H1 (cell line): ENCODE measurements at regions not wholly inside any gene's neighbourhood (a gene's known extent, or its start where the extent isn't known, plus 50 kb on each side); places are given as distances from the start of the nearest gene placed in this dataset.

ENCODE experiments used
- CTCF ChIA-PET: fragments of 300-600 bp; sonication (Branson Sonifier 250); formaldehyde crosslinking; loops from one replicate; lab custom pipeline; 2021; ENCODE audit not compliant: partially characterized antibody; lab: Charles Lee
- POLR2A ChIA-PET: fragments of 300-600 bp; sonication (Branson Sonifier 250); formaldehyde crosslinking; loops from one replicate; lab custom pipeline; 2021; ENCODE audit warnings: inconsistent platforms; ENCODE audit not compliant: partially characterized antibody; lab: Charles Lee
- DNase-seq, 2 experiments: peaks; one replicate each; pipeline versions ENCODE4 v3.0.0 to v3.0.0-alpha.2; 2010 to 2022; ENCODE audit warnings: low spot score in 2 of 2, low read depth in 1 of 2, mixed read lengths in 1 of 2
- FAIRE-seq: peaks from 2 replicates; lab custom pipeline; 2011; peaks lifted over from hg19 to GRCh38; lab: Jason Lieb, UNC
- H2AFZ ChIP-seq: 2 replicates; pipeline ENCODE4 v1.8.1; 2012; ENCODE audit warnings: low read length, inconsistent platforms
- H2AK5ac ChIP-seq: 2 replicates; pipeline ENCODE4 v1.6.1; 2013; ENCODE audit warnings: low read depth, low read length
- H2BK120ac ChIP-seq: replicated peaks from 2 replicates; pipeline ENCODE3; 2013; ENCODE audit warnings: low read depth, low read length, inconsistent platforms
- H2BK12ac ChIP-seq: 2 replicates; pipeline ENCODE4 v1.6.1; 2013; ENCODE audit warnings: low read depth, low read length
- H2BK15ac ChIP-seq: 2 replicates; pipeline ENCODE4 v1.6.1; 2013; ENCODE audit warnings: low read length
- H2BK20ac ChIP-seq: 2 replicates; pipeline ENCODE4 v1.6.1; 2013; ENCODE audit warnings: low read length
- H2BK5ac ChIP-seq: 2 replicates; pipeline ENCODE4 v1.6.1; 2013; ENCODE audit warnings: low read depth, low read length
- H3K14ac ChIP-seq: 2 replicates; pipeline ENCODE4 v1.6.1; 2013; ENCODE audit warnings: inconsistent platforms; ENCODE audit not compliant: insufficient read length
- H3K18ac ChIP-seq: 2 replicates; pipeline ENCODE4 v1.6.1; 2013; ENCODE audit warnings: low read length; ENCODE audit errors: extremely low read depth
- H3K23ac ChIP-seq: 2 replicates; pipeline ENCODE4 v1.6.1; 2013; ENCODE audit warnings: inconsistent platforms; ENCODE audit not compliant: insufficient read length
- H3K23me2 ChIP-seq: 2 replicates; pipeline ENCODE4 v1.6.1; 2013; ENCODE audit warnings: low read depth, low read length
- H3K27ac ChIP-seq: 2 replicates; pipeline ENCODE4 v1.6.1; 2011; ENCODE audit warnings: low read depth, low read length, inconsistent platforms
- H3K27me3 ChIP-seq, 4 experiments: replicated peaks in 1 of 4; 1 replicate in 1 of 4; 2 replicates in 3 of 4; pipeline versions ENCODE4 v1.6.1 to v1.8.1; 2011 to 2013; ENCODE audit warnings: low read length in 3 of 4, mild to moderate bottlenecking in 3 of 4, inconsistent platforms in 2 of 4, mixed read lengths in 2 of 4, moderate library complexity in 1 of 4; ENCODE audit not compliant: control insufficient read depth in 3 of 4, insufficient read depth in 3 of 4; ENCODE audit errors: extremely low read depth in 1 of 4
- H3K36me3 ChIP-seq, 4 experiments: 2 replicates each; pipeline versions ENCODE4 v1.6.1 to v1.8.1; 2011 to 2013; ENCODE audit warnings: mild to moderate bottlenecking in 4 of 4, low read length in 3 of 4, moderate library complexity in 2 of 4, control low read depth in 1 of 4, inconsistent platforms in 1 of 4; ENCODE audit not compliant: insufficient read depth in 4 of 4, control insufficient read depth in 2 of 4
- H3K4ac ChIP-seq: replicated peaks from 2 replicates; pipeline ENCODE3; 2013; ENCODE audit warnings: low read length, low read depth, mixed read lengths, inconsistent platforms; ENCODE audit not compliant: insufficient read length
- H3K4me1 ChIP-seq, 4 experiments: replicated peaks in 1 of 4; 1 replicate in 1 of 4; 2 replicates in 3 of 4; pipeline versions ENCODE4 v1.6.1 to v1.8.1; 2011 to 2013; ENCODE audit warnings: low read length in 3 of 4, inconsistent platforms in 2 of 4, mixed read lengths in 1 of 4; ENCODE audit not compliant: insufficient read depth in 4 of 4, control insufficient read depth in 3 of 4
- H3K4me2 ChIP-seq, 2 experiments: 2 replicates each; pipeline versions ENCODE4 v1.6.1 to v1.8.1; 2011 to 2013; ENCODE audit warnings: low read depth in 2 of 2, low read length in 2 of 2, control low read depth in 1 of 2, inconsistent platforms in 1 of 2, mild to moderate bottlenecking in 1 of 2; ENCODE audit not compliant: insufficient read depth in 1 of 2
- H3K4me3 ChIP-seq, 4 experiments: fragments of 200-600, 300-600 bp in 1 of 4; sonication (generic), shearing (Covaris generic), sonication (Bioruptor Twin) in 1 of 4; 2 replicates each; pipeline versions ENCODE4 v1.5.1 to v1.8.1; 2011 to 2016; ENCODE audit warnings: low read length in 4 of 4, low read depth in 3 of 4, control low read depth in 2 of 4, inconsistent platforms in 2 of 4, mild to moderate bottlenecking in 2 of 4, mixed read lengths in 1 of 4, moderate library complexity in 1 of 4; ENCODE audit not compliant: insufficient read depth in 2 of 4; ENCODE audit errors: extremely low read depth in 1 of 4
- H3K56ac ChIP-seq: replicated peaks from 2 replicates; pipeline ENCODE3; 2013; ENCODE audit warnings: low read depth, mild to moderate bottlenecking, mixed read lengths, low read length, inconsistent platforms; ENCODE audit not compliant: insufficient read length
- H3K79me1 ChIP-seq: 2 replicates; pipeline ENCODE4 v1.6.1; 2013; ENCODE audit warnings: low read depth, low read length, control low read depth
- H3K79me2 ChIP-seq, 2 experiments: 2 replicates each; pipeline versions ENCODE4 v1.6.1 to v1.8.1; 2012 to 2013; ENCODE audit warnings: low read length in 2 of 2, mild to moderate bottlenecking in 2 of 2, inconsistent platforms in 1 of 2; ENCODE audit not compliant: insufficient read depth in 2 of 2, control insufficient read depth in 1 of 2
- H3K9ac ChIP-seq, 4 experiments: replicated peaks in 1 of 4; 1 replicate in 1 of 4; 2 replicates in 3 of 4; pipeline versions ENCODE4 v1.6.1 to v1.8.1; 2011 to 2013; ENCODE audit warnings: low read depth in 3 of 4, low read length in 3 of 4, control low read depth in 2 of 4, mild to moderate bottlenecking in 2 of 4, moderate library complexity in 2 of 4, inconsistent platforms in 1 of 4; ENCODE audit errors: extremely low read depth in 1 of 4
- H3K9me3 ChIP-seq, 2 experiments: 2 replicates each; pipeline versions ENCODE4 v1.6.1 to v1.8.1; 2012 to 2013; ENCODE audit warnings: mild to moderate bottlenecking in 2 of 2, moderate library complexity in 2 of 2, control low read depth in 1 of 2, inconsistent platforms in 1 of 2, low read depth in 1 of 2, low read length in 1 of 2, mixed read lengths in 1 of 2; ENCODE audit not compliant: insufficient read depth in 2 of 2
- H4K20me1 ChIP-seq, 2 experiments: replicated peaks in 1 of 2; 2 replicates each; pipeline versions ENCODE3 to v1.8.1; 2011 to 2013; ENCODE audit warnings: inconsistent platforms in 2 of 2, low read length in 2 of 2, mild to moderate bottlenecking in 1 of 2; ENCODE audit not compliant: insufficient read depth in 2 of 2, control insufficient read depth in 1 of 2
- H4K5ac ChIP-seq: 2 replicates; pipeline ENCODE4 v1.6.1; 2013; ENCODE audit warnings: low read length, low read depth, mixed read lengths, inconsistent platforms; ENCODE audit not compliant: insufficient read length
- H4K8ac ChIP-seq: 2 replicates; pipeline ENCODE4 v1.8.0; 2013; ENCODE audit warnings: mild to moderate bottlenecking, moderate library complexity, low read length, inconsistent platforms; ENCODE audit not compliant: insufficient read depth; ENCODE audit errors: extremely low read depth
- H4K91ac ChIP-seq: replicated peaks from 2 replicates; pipeline ENCODE3; 2013; ENCODE audit warnings: low read length, mixed read lengths, inconsistent platforms; ENCODE audit not compliant: insufficient read length
- E2F6 ChIP-seq: IDR thresholded peaks from 2 replicates; pipeline ENCODE4 v1.6.1; 2012; ENCODE audit warnings: inconsistent platforms
- EGR1 ChIP-seq: IDR thresholded peaks from 2 replicates; pipeline ENCODE4 v1.6.1; 2011; ENCODE audit warnings: low read depth, low read length, borderline replicate concordance
- GABPA ChIP-seq: IDR thresholded peaks from 2 replicates; pipeline ENCODE4 v1.6.1; 2011; ENCODE audit warnings: mild to moderate bottlenecking, low read length, moderate library complexity, borderline replicate concordance; ENCODE audit not compliant: insufficient read depth
- JUN ChIP-seq: IDR thresholded peaks from 2 replicates; pipeline ENCODE4 v1.6.1; 2011; ENCODE audit warnings: low read depth, mild to moderate bottlenecking, improper control_type of control experiment, low read length
- KDM4A ChIP-seq: IDR thresholded peaks from one replicate; pipeline ENCODE4 v1.7.1; 2012; ENCODE audit warnings: low read depth, mild to moderate bottlenecking, moderate library complexity, low read length, inconsistent platforms; ENCODE audit not compliant: severe bottlenecking
- MAFK ChIP-seq: IDR thresholded peaks from 2 replicates; pipeline ENCODE4 v1.6.1; 2012; ENCODE audit warnings: low read depth, mild to moderate bottlenecking, improper control_type of control experiment, low read length
- NRF1 ChIP-seq: IDR thresholded peaks from 2 replicates; pipeline ENCODE4 v1.6.1; 2011; ENCODE audit warnings: mild to moderate bottlenecking, low read depth, low read length, improper control_type of control experiment
- POLR2A ChIP-seq, 2 experiments: IDR thresholded peaks; 1 replicate in 1 of 2; 2 replicates in 1 of 2; pipeline ENCODE4 v1.6.1; 2011; ENCODE audit warnings: low read depth in 2 of 2, low read length in 2 of 2, mild to moderate bottlenecking in 2 of 2; ENCODE audit errors: control extremely low read depth in 1 of 2
- POLR2AphosphoS5 ChIP-seq: IDR thresholded peaks from 2 replicates; pipeline ENCODE4 v1.6.1; 2011; ENCODE audit warnings: low read depth, low read length
- RBBP5 ChIP-seq: IDR thresholded peaks from 2 replicates; pipeline ENCODE4 v1.7.1; 2012; ENCODE audit warnings: low read depth, mild to moderate bottlenecking, inconsistent platforms, low read length, moderate library complexity, borderline replicate concordance
- SIN3A ChIP-seq, 2 experiments: IDR thresholded peaks in 1 of 2; conservative IDR thresholded peaks in 1 of 2; 2 replicates each; pipeline ENCODE4 v1.6.1; 2011 to 2012; ENCODE audit warnings: low read length in 2 of 2, improper control_type of control experiment in 1 of 2, low read depth in 1 of 2, mild to moderate bottlenecking in 1 of 2
- SUZ12 ChIP-seq: fragments of 200-600 bp; sonication (generic); IDR thresholded peaks from 2 replicates; pipeline ENCODE4 v1.6.1; 2012; ENCODE audit warnings: mild to moderate bottlenecking, inconsistent platforms, low read length, moderate library complexity, mixed read lengths
- TAF7 ChIP-seq: optimal IDR thresholded peaks from 2 replicates; pipeline ENCODE3; 2011; ENCODE audit warnings: low read depth, mild to moderate bottlenecking, inconsistent platforms, low read length, moderate library complexity, borderline replicate concordance
- TCF12 ChIP-seq: IDR thresholded peaks from 2 replicates; pipeline ENCODE4 v1.6.1; 2011; ENCODE audit warnings: low read depth, mild to moderate bottlenecking, low read length
- YY1 ChIP-seq: IDR thresholded peaks from 2 replicates; pipeline ENCODE4 v1.6.1; 2011; ENCODE audit warnings: low read depth, mild to moderate bottlenecking, low read length
- WGBS, 2 experiments: shearing (Covaris generic) in 1 of 2; methylation state at CpG; one replicate each; pipeline versions ENCODE4 v1.1.6 to v1.1.7; 2013 to 2015; ENCODE audit warnings: low lambda C conversion rate in 2 of 2, mixed read lengths in 2 of 2, inconsistent platforms in 1 of 2, low coverage in 1 of 2, missing lambda C conversion rate in 1 of 2; ENCODE audit not compliant: insufficient replicate concordance in 2 of 2, insufficient coverage in 1 of 2, insufficient read length in 1 of 2; ENCODE audit errors: extremely low coverage in 1 of 2, missing lambda C conversion rate in 1 of 2; 5-methylcytosine and 5-hydroxymethylcytosine counted together

- Histone ChIP-seq H3K4ac (no peak overlapping the region), H2BK15ac (no peak overlapping the region)
- POLR2A ChIA-PET, result no interaction called here
Observed at GRCh38 chr2:144826105-144826504, 306.2 kb upstream of the ZEB2 start.

More at GRCh38 chr2:144826105-144826504, 306.2 kb upstream of the ZEB2 start:
- H4K20me1 ChIP-seq, result no peaks in the 10 kb centered on the region
- H3K4me1 ChIP-seq, result no peaks in the 10 kb centered on the region
- H3K36me3 ChIP-seq, result no peaks in the 10 kb centered on the region
- H3K9ac ChIP-seq, result no peak overlapping the region
- no peak overlapping the region for H2BK12ac ChIP-seq
- no peak overlapping the region for H2AFZ ChIP-seq
- H2BK120ac ChIP-seq, result no peak overlapping the region
- no peak overlapping the region for H3K4me2 ChIP-seq
- H2BK5ac ChIP-seq, result no peak overlapping the region
- H3K79me1 ChIP-seq, result no peaks in the 10 kb centered on the region
- H3K14ac ChIP-seq, result no peak overlapping the region
- H4K8ac ChIP-seq, result no peak overlapping the region
- CTCF ChIA-PET, result no interaction called here
- H4K91ac ChIP-seq, result no peak overlapping the region
- no peak overlapping the region for H2BK20ac ChIP-seq
- no peak for DNase-seq
- no peak overlapping the region for H3K27ac ChIP-seq
- no peaks in the 10 kb centered on the region; a peak in 1 of 4 replicates for H3K9me3 ChIP-seq
- H3K23me2 ChIP-seq, result no peaks in the 10 kb centered on the region
- no peak overlapping the region for H3K4me3 ChIP-seq
- 77% methylated on average over 2 of the region's 2 CpGs; no CpG with 5 or more reads in 1 of the 2 experiments for WGBS, 2 experiments
- H3K79me2 ChIP-seq, result no peaks in the 10 kb centered on the region
- no peaks in the 10 kb centered on the region for H3K27me3 ChIP-seq
- no peak overlapping the region for H3K18ac ChIP-seq
- no peak overlapping the region for H4K5ac ChIP-seq
- H3K56ac ChIP-seq, result no peak overlapping the region
- H2AK5ac ChIP-seq, result no peak overlapping the region
- no peak for FAIRE-seq
- H3K23ac ChIP-seq, result no peak overlapping the region
- TF ChIP-seq SUZ12 (no peak), SIN3A (conservative IDR thresholded peaks at IDR 0.05 in 1 of 2, IDR thresholded peaks at IDR 0.05 in 1 of 2; ENCODE audit: low read depth in 1 of 2, low read length in 2 of 2) (no peak), NRF1 (no peak), RBBP5 (no peak), KDM4A (no peak), EGR1 (no peak), YY1 (no peak), POLR2AphosphoS5 (no peak), POLR2A (IDR thresholded peaks at IDR 0.05; ENCODE audit: control extremely low read depth in 1 of 2, low read depth in 2 of 2, low read length in 2 of 2) (no peak), GABPA (no peak), TAF7 (no peak), JUN (no peak), TCF12 (no peak), E2F6 (no peak), MAFK (no peak)
